ENCODE measurements at regions not wholly inside any gene's neighbourhood (a gene's known extent, or its start where the extent isn't known, plus 50 kb on each side); places are given as distances from the start of the nearest gene placed in this dataset.

DNA sequence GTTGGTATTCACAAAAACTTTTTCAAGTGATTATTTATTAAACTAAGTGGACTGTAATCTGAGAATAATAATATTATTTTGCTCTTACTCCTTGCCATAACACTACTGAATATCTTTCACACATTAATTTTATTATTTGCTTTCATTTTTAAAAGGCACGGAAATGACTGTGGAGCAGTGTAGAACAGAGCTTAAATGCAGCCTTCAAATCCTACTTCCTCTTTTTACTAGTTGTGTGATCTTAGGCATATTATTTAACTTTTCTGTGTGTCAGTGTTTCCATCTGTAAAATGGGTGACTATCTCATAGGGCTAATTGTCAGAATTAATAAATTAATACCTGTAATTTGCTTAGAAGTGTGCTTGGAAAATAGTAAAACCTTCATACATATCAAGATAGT is 55.5 kb upstream of the SLC8A1 start:
- Mint-ChIP-seq H3K9me3 (peaks cover 0 to 11% (median 0%) of the 10 kb centered on the region in 11 donors), H3K4me3 (no peak overlapping the region), H3K27me3 (no peaks in the 10 kb centered on the region), H3K27ac (no peak overlapping the region), H3K36me3 (no peaks in the 10 kb centered on the region), H3K4me1 (no peaks in the 10 kb centered on the region)
- intact Hi-C loops (cut with micrococcal nuclease): no loop called here
- Histone ChIP-seq H3K27ac (ENCODE audit: low read depth, low read length) (no peak overlapping the region), H3K9me3 (ENCODE audit: control insufficient read depth in 2 of 3, low read length in 3 of 3) (no peaks in the 10 kb centered on the region), H3K36me3 (ENCODE audit: control insufficient read depth in 2 of 3, insufficient read depth in 3 of 3, low read length in 3 of 3) (no peaks in the 10 kb centered on the region), H3K27me3 (ENCODE audit: control insufficient read depth in 2 of 2, insufficient read depth in 2 of 2, low read length in 2 of 2) (no peaks in the 10 kb centered on the region), H3K4me3 (ENCODE audit: low read length) (no peak overlapping the region), H3K4me1 (ENCODE audit: control insufficient read depth in 2 of 2, insufficient read depth in 2 of 2, low read length in 2 of 2) (no peaks in the 10 kb centered on the region)
- DNase-seq (no peak), ATAC-seq (no peak)
- POLR2A ChIA-PET: no interaction called here
- CTCF ChIA-PET: no interaction called here

DNA sequence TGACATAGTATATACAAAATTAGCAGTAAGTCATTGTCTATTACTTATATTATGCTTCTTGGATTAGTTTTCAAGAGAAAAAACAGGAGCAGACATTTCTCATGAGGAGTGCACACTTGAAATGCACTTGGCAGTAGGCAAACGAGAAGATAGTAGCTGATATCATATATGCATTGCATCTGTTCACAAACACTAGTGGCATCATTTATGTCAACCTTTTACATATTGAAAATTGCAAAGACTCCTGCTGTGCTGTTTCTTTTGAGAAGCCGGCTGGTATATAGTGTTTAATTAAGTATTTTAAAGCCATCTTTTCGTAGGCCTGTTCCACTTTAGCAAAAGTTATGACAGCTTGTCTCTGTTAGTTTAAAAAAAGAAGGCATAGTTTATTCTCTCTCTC is 58.4 kb upstream of the SLC8A1 start:
- no peak overlapping the region for H3K4me3 Mint-ChIP-seq
- H3K27me3 ChIP-seq (ENCODE audit: control insufficient read depth in 2 of 2, insufficient read depth in 2 of 2, low read length in 2 of 2): no peaks in the 10 kb centered on the region
- H3K36me3 ChIP-seq (ENCODE audit: control insufficient read depth in 2 of 3, insufficient read depth in 3 of 3, low read length in 3 of 3): no peaks in the 10 kb centered on the region
- no peaks in the 10 kb centered on the region for H3K36me3 Mint-ChIP-seq
- no peaks in the 10 kb centered on the region for H3K27me3 Mint-ChIP-seq
- no peak for DNase-seq
- H3K9me3 Mint-ChIP-seq: peaks cover 0 to 5% (median 0%) of the 10 kb centered on the region in 11 donors
- H3K4me3 ChIP-seq (ENCODE audit: low read length): no peak overlapping the region
- no peaks in the 10 kb centered on the region for H3K4me1 ChIP-seq (ENCODE audit: control insufficient read depth in 2 of 2, insufficient read depth in 2 of 2, low read length in 2 of 2)
- ChIA-PET CTCF (interaction anchor here (0.6 kb wide), 1 partner anchor 749 kb away, joined by 3 read pairs; no protein-coding TSS in a partner anchor), POLR2A (no interaction called here)
- H3K4me1 Mint-ChIP-seq: peaks cover 0 to 2% (median 0%) of the 10 kb centered on the region in 7 donors
- no peaks in the 10 kb centered on the region for H3K9me3 ChIP-seq (ENCODE audit: control insufficient read depth in 2 of 3, low read length in 3 of 3)
- ATAC-seq: no peak
- no peak overlapping the region for H3K27ac ChIP-seq (ENCODE audit: low read depth, low read length)
- H3K27ac Mint-ChIP-seq: no peak overlapping the region
- intact Hi-C loops (cut with micrococcal nuclease): no loop called here

DNA sequence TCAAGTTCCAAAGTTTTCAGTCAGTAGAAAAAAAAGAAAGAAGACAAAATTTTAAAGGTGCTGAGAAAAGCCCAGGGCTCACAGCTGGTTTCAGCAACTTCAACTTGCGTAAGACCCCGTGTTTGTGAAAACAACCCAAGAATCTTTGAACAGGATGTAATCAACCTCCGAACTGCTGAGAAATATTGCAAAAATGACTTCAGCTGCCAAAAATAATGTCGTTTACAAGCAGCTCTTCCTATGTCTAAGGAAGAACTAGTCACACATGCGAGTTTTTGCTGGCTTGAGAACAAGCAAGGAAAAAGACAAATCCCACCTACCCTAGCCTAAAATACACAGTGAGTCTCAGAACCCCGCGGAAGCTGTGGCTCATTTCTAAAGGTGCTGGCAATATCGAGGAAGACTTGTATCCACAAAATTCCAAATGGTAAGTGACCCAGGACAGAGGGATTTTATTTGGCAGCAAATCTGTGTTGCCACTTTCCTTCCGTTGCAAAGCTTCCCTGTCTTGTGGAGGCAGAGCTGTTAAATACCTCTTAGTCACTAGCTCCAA is 59.8 kb upstream of the SLC8A1 start:
- Mint-ChIP-seq H3K27me3 (no peaks in the 10 kb centered on the region), H3K36me3 (no peaks in the 10 kb centered on the region), H3K4me1 (peaks cover 0 to 2% (median 0%) of the 10 kb centered on the region in 7 donors), H3K9me3 (peaks cover 0 to 5% (median 0%) of the 10 kb centered on the region in 11 donors), H3K27ac (no peak overlapping the region), H3K4me3 (no peak overlapping the region)
- no peak overlapping the region for H3K4me3 ChIP-seq (ENCODE audit: low read length)
- no peaks in the 10 kb centered on the region for H3K4me1 ChIP-seq (ENCODE audit: control insufficient read depth in 2 of 2, insufficient read depth in 2 of 2, low read length in 2 of 2)
- H3K36me3 ChIP-seq (ENCODE audit: control insufficient read depth in 2 of 3, insufficient read depth in 3 of 3, low read length in 3 of 3): no peaks in the 10 kb centered on the region
- POLR2A ChIA-PET: no interaction called here
- ATAC-seq (no peak), DNase-seq (no peak)
- CTCF ChIA-PET: no interaction called here
- no peak overlapping the region for H3K27ac ChIP-seq (ENCODE audit: low read depth, low read length)
- no peaks in the 10 kb centered on the region for H3K27me3 ChIP-seq (ENCODE audit: control insufficient read depth in 2 of 2, insufficient read depth in 2 of 2, low read length in 2 of 2)
- intact Hi-C loops (cut with micrococcal nuclease): no loop called here
- no peaks in the 10 kb centered on the region for H3K9me3 ChIP-seq (ENCODE audit: control insufficient read depth in 2 of 3, low read length in 3 of 3)

DNA sequence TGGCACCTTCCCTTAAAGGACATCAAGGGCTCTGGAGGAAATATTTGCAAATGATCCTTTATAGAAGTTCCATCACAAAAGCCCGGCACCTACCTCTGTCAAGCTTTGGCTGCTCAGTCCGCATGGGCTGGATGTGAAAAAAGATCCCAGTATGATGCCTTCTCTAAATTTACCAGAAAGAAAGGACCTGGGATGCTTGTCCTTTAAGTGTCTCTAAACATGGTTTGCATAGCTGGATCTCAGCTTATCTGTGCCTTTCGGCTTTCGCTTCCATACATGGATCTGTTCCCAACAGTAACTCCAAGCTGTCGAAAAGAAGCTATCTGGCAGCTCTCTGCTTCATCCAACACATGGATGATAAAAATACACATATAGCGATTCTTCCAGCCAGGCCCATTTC is 60.4 kb upstream of the SLC8A1 start:
- Histone ChIP-seq H3K4me1 (ENCODE audit: control insufficient read depth in 2 of 2, insufficient read depth in 2 of 2, low read length in 2 of 2) (no peaks in the 10 kb centered on the region), H3K9me3 (ENCODE audit: control insufficient read depth in 2 of 3, low read length in 3 of 3) (no peaks in the 10 kb centered on the region), H3K36me3 (ENCODE audit: control insufficient read depth in 2 of 3, insufficient read depth in 3 of 3, low read length in 3 of 3) (no peaks in the 10 kb centered on the region), H3K27me3 (ENCODE audit: control insufficient read depth in 2 of 2, insufficient read depth in 2 of 2, low read length in 2 of 2) (no peaks in the 10 kb centered on the region), H3K4me3 (ENCODE audit: low read length) (no peak overlapping the region), H3K27ac (ENCODE audit: low read depth, low read length) (no peak overlapping the region)
- Mint-ChIP-seq H3K36me3 (no peaks in the 10 kb centered on the region), H3K27ac (no peak overlapping the region), H3K4me1 (peaks cover 0 to 2% (median 0%) of the 10 kb centered on the region in 7 donors), H3K4me3 (no peak overlapping the region), H3K9me3 (peaks cover 0 to 5% (median 0%) of the 10 kb centered on the region in 11 donors), H3K27me3 (no peaks in the 10 kb centered on the region)
- ChIA-PET POLR2A (no interaction called here), CTCF (no interaction called here)
- ATAC-seq: no peak
- DNase-seq: no peak
- intact Hi-C loops (cut with micrococcal nuclease): no loop called here

DNA sequence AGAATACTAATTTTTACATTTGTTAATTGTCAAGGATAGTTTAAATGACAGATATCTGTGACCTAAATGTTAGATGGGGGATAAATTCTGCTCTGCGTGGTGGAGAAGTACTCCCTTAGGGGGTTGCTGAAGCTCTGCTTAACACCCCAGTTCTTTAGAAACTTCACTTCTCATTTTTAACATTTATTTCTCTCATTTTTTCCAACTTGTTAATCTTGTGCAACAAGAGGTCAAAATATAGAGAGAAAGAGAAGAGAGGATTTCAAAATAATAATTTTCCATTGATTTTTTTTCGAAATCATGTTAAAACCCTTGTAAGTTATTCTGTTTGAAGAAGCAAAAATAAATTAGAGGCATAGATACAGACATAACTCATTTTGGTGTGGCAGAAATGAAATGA is 61.3 kb upstream of the SLC8A1 start:
- no peak for DNase-seq
- Histone ChIP-seq H3K4me1 (ENCODE audit: control insufficient read depth in 2 of 2, insufficient read depth in 2 of 2, low read length in 2 of 2) (no peaks in the 10 kb centered on the region), H3K4me3 (ENCODE audit: low read length) (no peak overlapping the region), H3K27ac (ENCODE audit: low read depth, low read length) (no peak overlapping the region), H3K9me3 (ENCODE audit: control insufficient read depth in 2 of 3, low read length in 3 of 3) (no peaks in the 10 kb centered on the region), H3K36me3 (ENCODE audit: control insufficient read depth in 2 of 3, insufficient read depth in 3 of 3, low read length in 3 of 3) (no peaks in the 10 kb centered on the region), H3K27me3 (ENCODE audit: control insufficient read depth in 2 of 2, insufficient read depth in 2 of 2, low read length in 2 of 2) (no peaks in the 10 kb centered on the region)
- Mint-ChIP-seq H3K4me3 (no peak overlapping the region), H3K4me1 (peaks cover 0 to 2% (median 0%) of the 10 kb centered on the region in 7 donors), H3K27ac (no peak overlapping the region), H3K9me3 (peaks cover 0 to 5% (median 0%) of the 10 kb centered on the region in 11 donors), H3K36me3 (no peaks in the 10 kb centered on the region), H3K27me3 (no peaks in the 10 kb centered on the region)
- ChIA-PET CTCF (interaction anchor here (0.6 kb wide), 1 partner anchor 769 kb away, joined by 3 read pairs; no protein-coding TSS in a partner anchor), POLR2A (no interaction called here)
- intact Hi-C loops (cut with micrococcal nuclease): no loop called here
- no peak for ATAC-seq

DNA sequence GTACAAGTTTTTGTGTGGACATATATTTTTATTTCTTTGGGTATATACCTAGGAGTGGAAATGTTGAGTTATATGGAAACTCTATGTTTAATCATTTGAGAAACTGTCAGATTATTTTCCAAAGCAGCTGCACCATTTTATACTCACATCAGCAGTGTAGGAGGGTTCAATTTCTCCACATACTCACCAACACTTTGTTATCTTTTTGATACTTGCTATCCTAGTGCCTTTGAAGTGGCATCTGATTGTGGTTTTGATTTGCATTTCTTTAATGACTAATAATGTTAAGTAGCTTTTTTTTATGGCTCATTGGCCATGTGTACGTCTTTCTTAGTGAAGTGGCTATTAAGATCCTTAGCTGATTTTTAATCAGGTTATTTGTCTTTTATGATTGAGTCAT is 64.7 kb upstream of the SLC8A1 start:
- Mint-ChIP-seq H3K27me3 (no peaks in the 10 kb centered on the region), H3K27ac (no peak overlapping the region), H3K36me3 (no peaks in the 10 kb centered on the region), H3K4me1 (peaks cover 0 to 2% (median 0%) of the 10 kb centered on the region in 7 donors), H3K9me3 (peaks cover 0 to 9% (median 0%) of the 10 kb centered on the region in 11 donors), H3K4me3 (no peak overlapping the region)
- no peak for ATAC-seq
- Histone ChIP-seq H3K36me3 (ENCODE audit: control insufficient read depth in 2 of 3, insufficient read depth in 3 of 3, low read length in 3 of 3) (no peaks in the 10 kb centered on the region), H3K27me3 (ENCODE audit: control insufficient read depth in 2 of 2, insufficient read depth in 2 of 2, low read length in 2 of 2) (no peaks in the 10 kb centered on the region), H3K9me3 (ENCODE audit: control insufficient read depth in 2 of 3, low read length in 3 of 3) (no peaks in the 10 kb centered on the region), H3K4me3 (ENCODE audit: low read length) (no peak overlapping the region), H3K27ac (ENCODE audit: low read depth, low read length) (no peak overlapping the region), H3K4me1 (ENCODE audit: control insufficient read depth in 2 of 2, insufficient read depth in 2 of 2, low read length in 2 of 2) (no peaks in the 10 kb centered on the region)
- CTCF ChIA-PET: no interaction called here
- POLR2A ChIA-PET: no interaction called here
- DNase-seq: no peak
- intact Hi-C loops (cut with micrococcal nuclease): no loop called here

DNA sequence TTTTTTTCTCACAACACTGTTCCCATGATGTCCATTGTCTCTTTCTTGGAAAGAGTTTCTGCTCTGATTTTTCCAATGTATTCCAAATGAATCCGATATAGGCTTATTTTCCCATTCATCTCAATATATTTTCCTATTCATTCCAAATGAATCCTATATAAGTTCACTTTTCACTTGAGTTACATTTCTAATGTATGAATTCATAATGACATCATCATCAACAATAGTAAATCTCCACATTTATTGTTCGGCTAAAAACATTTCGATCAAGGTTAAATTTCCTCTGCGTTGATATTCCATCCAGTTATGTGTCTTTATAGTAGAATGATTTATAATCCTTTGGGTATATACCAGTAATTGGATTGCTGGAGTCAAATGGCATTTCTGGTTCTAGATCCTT is 76.7 kb upstream of the SLC8A1 start:
- DNase-seq (no peak), ATAC-seq (no peak)
- Mint-ChIP-seq H3K4me3 (no peak overlapping the region), H3K27me3 (no peaks in the 10 kb centered on the region), H3K9me3 (peaks cover 0 to 22% (median 5%) of the 10 kb centered on the region in 11 donors), H3K36me3 (no peaks in the 10 kb centered on the region), H3K4me1 (no peaks in the 10 kb centered on the region), H3K27ac (no peak overlapping the region)
- H3K27me3 ChIP-seq (ENCODE audit: control insufficient read depth in 2 of 2, insufficient read depth in 2 of 2, low read length in 2 of 2): no peaks in the 10 kb centered on the region
- intact Hi-C loops (cut with micrococcal nuclease): no loop called here
- CTCF ChIA-PET: no interaction called here
- H3K4me3 ChIP-seq (ENCODE audit: low read length): no peak overlapping the region
- H3K36me3 ChIP-seq (ENCODE audit: control insufficient read depth in 2 of 3, insufficient read depth in 3 of 3, low read length in 3 of 3): no peaks in the 10 kb centered on the region
- no peaks in the 10 kb centered on the region for H3K4me1 ChIP-seq (ENCODE audit: control insufficient read depth in 2 of 2, insufficient read depth in 2 of 2, low read length in 2 of 2)
- POLR2A ChIA-PET: no interaction called here
- H3K9me3 ChIP-seq (ENCODE audit: control insufficient read depth in 2 of 3, low read length in 3 of 3): no peaks in the 10 kb centered on the region
- H3K27ac ChIP-seq (ENCODE audit: low read depth, low read length): no peak overlapping the region
